Stimulated activated naive CD8-positive, alpha-beta T cell treated with anti-CD3 and anti-CD28 coated beads, Interleukin-15, amount 100 ng/mL, for 72 hours (primary cell): ENCODE measurements at regions not wholly inside any gene's neighbourhood (a gene's known extent, or its start where the extent isn't known, plus 50 kb on each side); places are given as distances from the start of the nearest gene placed in this dataset.
A peak's percentile ranks its signal among the peaks of the same experiment; 100 is the strongest.
"Not testable (repeated sequence)": the region's sequence is repeated elsewhere in the genome, so short reads cannot be mapped to it uniquely, and the experiment has no call there.

Experiments used
- ATAC-seq: fragments of 150-1000 bp; cut with Tn5 transposase; 2 replicates; pipeline ENCODE4 v1.10.0; 2021; ENCODE audit warnings: mild to moderate bottlenecking, moderate library complexity
- DNase-seq, 2 donors: peaks; one replicate each; pipeline ENCODE4 v3.0.0; 2021 to 2022
- H3K27ac Mint-ChIP-seq, 2 donors: one replicate each; pipeline ENCODE4 v1.8.0; 2022; ENCODE audit warnings: mild to moderate bottlenecking in 2 of 2, mixed read lengths in 2 of 2, moderate library complexity in 2 of 2
- H3K27me3 Mint-ChIP-seq: one replicate; pipeline ENCODE4 v1.8.0; 2022; ENCODE audit warnings: mixed read lengths
- H3K4me1 Mint-ChIP-seq: one replicate; pipeline ENCODE4 v1.8.0; 2022; ENCODE audit warnings: mild to moderate bottlenecking, mixed read lengths
- H3K4me3 Mint-ChIP-seq, 2 donors: one replicate each; pipeline ENCODE4 v1.8.0; 2022; ENCODE audit warnings: mild to moderate bottlenecking in 2 of 2, mixed read lengths in 2 of 2, moderate library complexity in 1 of 2
- H3K9me3 Mint-ChIP-seq, 2 donors: one replicate each; pipeline ENCODE4 v1.8.0; 2022; ENCODE audit warnings: mixed read lengths in 2 of 2

GRCh38 chr1:830750-831149 is 93.0 kb upstream of the SAMD11 start:
- not testable (repeated sequence) for H3K4me3 Mint-ChIP-seq, H3K9me3 Mint-ChIP-seq, H3K27ac Mint-ChIP-seq, DNase-seq, H3K27me3 Mint-ChIP-seq, ATAC-seq
- peaks cover 30% of the 10 kb centered on the region for H3K4me1 Mint-ChIP-seq

DNA sequence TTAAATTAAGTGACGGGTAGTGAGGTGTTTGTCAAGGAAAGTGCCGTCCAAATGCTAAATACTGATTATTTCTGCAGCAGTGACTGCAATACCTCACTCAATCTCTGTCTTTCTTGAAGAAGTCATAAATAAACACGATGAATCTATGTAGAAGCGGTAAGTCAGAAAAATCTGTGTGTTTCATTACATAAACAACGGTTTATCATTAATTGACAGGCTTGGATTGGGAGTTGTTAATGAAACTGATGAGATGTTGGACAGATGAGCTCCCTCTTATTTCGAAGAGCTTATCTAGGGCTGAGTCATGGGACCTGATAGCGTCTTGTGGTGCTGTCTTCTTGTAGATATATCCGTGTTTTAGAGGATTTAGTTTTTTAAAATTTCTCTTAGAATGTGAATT is 92.2 kb upstream of the SAMD11 start:
- H3K27ac Mint-ChIP-seq = no peak overlapping the region
- H3K4me3 Mint-ChIP-seq = no peak overlapping the region
- H3K9me3 Mint-ChIP-seq = no peaks in the 10 kb centered on the region
- H3K4me1 Mint-ChIP-seq = peaks cover 31% of the 10 kb centered on the region
- ATAC-seq (no peak), DNase-seq (no peak)
- no peaks in the 10 kb centered on the region for H3K27me3 Mint-ChIP-seq

- H3K4me3 Mint-ChIP-seq = no peak overlapping the region
- H3K9me3 Mint-ChIP-seq = no peaks in the 10 kb centered on the region
- H3K27me3 Mint-ChIP-seq = no peaks in the 10 kb centered on the region
- DNase-seq = no peak
- no peak for ATAC-seq
- H3K27ac Mint-ChIP-seq = no peak overlapping the region
- H3K4me1 Mint-ChIP-seq = peaks cover 37% of the 10 kb centered on the region
Observed at GRCh38 chr1:832136-832535, 91.6 kb upstream of the SAMD11 start.

GRCh38 chr1:833226-833625 is 90.5 kb upstream of the SAMD11 start:
- not testable (repeated sequence) for DNase-seq, H3K4me3 Mint-ChIP-seq, H3K9me3 Mint-ChIP-seq, ATAC-seq, H3K27me3 Mint-ChIP-seq
- Mint-ChIP-seq H3K27ac (peak overlapping the region in 1 of 2 donors; percentile 79), H3K4me1 (peaks cover 48% of the 10 kb centered on the region)

DNA sequence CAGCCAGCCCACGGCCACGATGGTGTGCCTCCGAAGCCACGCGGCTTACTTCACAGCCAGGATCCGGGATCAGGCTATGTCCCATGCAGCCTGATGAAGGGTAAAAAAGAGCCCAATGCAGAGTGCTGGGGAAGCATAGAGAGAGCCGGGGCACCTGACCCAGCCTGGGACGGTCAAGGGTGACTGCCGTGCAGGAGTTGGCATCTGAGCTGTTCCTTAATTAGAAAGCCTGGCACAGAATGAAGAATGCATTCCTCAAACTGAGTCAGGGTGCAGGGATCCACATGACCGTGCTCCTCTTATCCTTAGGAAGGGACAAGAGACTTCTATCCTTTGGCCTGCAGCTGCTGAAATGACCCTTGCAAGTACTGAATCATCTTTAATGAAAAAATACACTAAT is 88.2 kb upstream of the SAMD11 start:
- not testable (repeated sequence) for H3K9me3 Mint-ChIP-seq, ATAC-seq, DNase-seq, H3K4me3 Mint-ChIP-seq, H3K27me3 Mint-ChIP-seq, H3K27ac Mint-ChIP-seq
- H3K4me1 Mint-ChIP-seq = peaks cover 54% of the 10 kb centered on the region

DNA sequence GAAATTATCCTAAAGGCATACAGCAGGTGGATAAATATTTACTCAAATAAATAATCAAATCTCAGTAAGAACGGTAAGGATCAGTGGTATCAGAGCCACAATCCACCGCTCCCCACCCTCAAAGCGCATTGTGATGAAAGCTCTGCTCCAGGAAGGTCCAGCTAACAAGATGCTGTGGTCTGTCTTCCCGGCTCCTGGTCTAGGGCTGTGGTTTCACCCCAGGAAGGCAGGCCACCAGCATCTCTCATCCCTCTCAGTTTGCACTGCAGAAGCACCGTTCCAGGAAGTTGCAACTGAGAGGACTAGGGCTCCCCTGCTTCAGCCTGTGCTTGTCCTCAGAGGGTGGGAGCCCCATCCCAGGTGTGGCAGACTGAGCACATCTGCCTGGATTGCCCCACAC is 86.1 kb upstream of the SAMD11 start:
- H3K4me1 Mint-ChIP-seq = peaks cover 68% of the 10 kb centered on the region

GRCh38 chr1:838291-838690 is 85.4 kb upstream of the SAMD11 start:
- DNase-seq, ATAC-seq, H3K27me3 Mint-ChIP-seq, H3K9me3 Mint-ChIP-seq, H3K4me3 Mint-ChIP-seq: not testable (repeated sequence)
- H3K4me1 Mint-ChIP-seq = peaks cover 73% of the 10 kb centered on the region
- H3K27ac Mint-ChIP-seq = peak overlapping the region in 1 of 2 donors; percentile 30

More for the DNA sequence above, 86.1 kb upstream of the SAMD11 start:
- not testable (repeated sequence) for ATAC-seq, H3K27me3 Mint-ChIP-seq, H3K9me3 Mint-ChIP-seq, H3K4me3 Mint-ChIP-seq, DNase-seq
- peak overlapping the region in 1 of 2 donors; percentile 27 for H3K27ac Mint-ChIP-seq

GRCh38 chr1:840592-840991 is 83.1 kb upstream of the SAMD11 start:
- ATAC-seq = peak; percentile 31
- H3K4me3 Mint-ChIP-seq = not testable (repeated sequence)

GRCh38 chr1:841671-842425 is 81.9 kb upstream of the SAMD11 start:
- not testable (repeated sequence) for H3K27me3 Mint-ChIP-seq, DNase-seq, H3K9me3 Mint-ChIP-seq
- ATAC-seq = peak; percentile 48
- H3K27ac Mint-ChIP-seq = peak overlapping the region in 1 of 2 donors; percentile 11
- peak overlapping the region; percentile 45 to 67 for H3K4me3 Mint-ChIP-seq
- peaks cover 78% of the 10 kb centered on the region for H3K4me1 Mint-ChIP-seq

More at GRCh38 chr1:840592-840991, 83.1 kb upstream of the SAMD11 start:
- peaks cover 81% of the 10 kb centered on the region for H3K4me1 Mint-ChIP-seq
- H3K27ac Mint-ChIP-seq = peak overlapping the region in 1 of 2 donors; percentile 77
- H3K27me3 Mint-ChIP-seq, H3K9me3 Mint-ChIP-seq, DNase-seq: not testable (repeated sequence)

DNA sequence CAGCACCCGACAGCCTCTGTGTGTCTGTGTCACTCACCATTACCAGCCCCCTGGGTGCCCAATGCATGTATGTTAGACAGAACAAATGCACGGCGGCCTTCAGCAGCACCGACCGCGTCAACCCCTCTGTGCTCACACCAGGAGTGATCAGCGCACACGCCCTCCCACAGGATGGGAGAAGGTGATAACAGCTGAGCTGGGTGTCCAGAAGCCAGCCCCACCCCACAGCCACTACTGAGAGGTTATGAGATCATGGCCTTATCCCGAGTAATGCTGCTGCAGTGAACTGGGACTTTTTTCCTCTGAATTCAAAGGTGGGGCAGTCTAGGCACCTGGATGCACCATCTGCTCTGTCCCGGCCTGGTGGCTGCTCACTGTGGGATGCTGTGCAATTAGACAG is 80.9 kb upstream of the SAMD11 start:
- not testable (repeated sequence) for H3K27me3 Mint-ChIP-seq, H3K27ac Mint-ChIP-seq, H3K9me3 Mint-ChIP-seq, DNase-seq
- peak; percentile 25 for ATAC-seq
- Mint-ChIP-seq H3K4me1 (peaks cover 73% of the 10 kb centered on the region), H3K4me3 (peak overlapping the region; percentile 14 to 61)

- Mint-ChIP-seq H3K4me3 (peak overlapping the region; percentile 30 to 46), H3K4me1 (peaks cover 61% of the 10 kb centered on the region), H3K27ac (peak overlapping the region; percentile 41 to 97)
- DNase-seq, H3K9me3 Mint-ChIP-seq, H3K27me3 Mint-ChIP-seq: not testable (repeated sequence)
- peak; percentile 44 for ATAC-seq
Observed at GRCh38 chr1:843946-844345, 79.8 kb upstream of the SAMD11 start.

DNA sequence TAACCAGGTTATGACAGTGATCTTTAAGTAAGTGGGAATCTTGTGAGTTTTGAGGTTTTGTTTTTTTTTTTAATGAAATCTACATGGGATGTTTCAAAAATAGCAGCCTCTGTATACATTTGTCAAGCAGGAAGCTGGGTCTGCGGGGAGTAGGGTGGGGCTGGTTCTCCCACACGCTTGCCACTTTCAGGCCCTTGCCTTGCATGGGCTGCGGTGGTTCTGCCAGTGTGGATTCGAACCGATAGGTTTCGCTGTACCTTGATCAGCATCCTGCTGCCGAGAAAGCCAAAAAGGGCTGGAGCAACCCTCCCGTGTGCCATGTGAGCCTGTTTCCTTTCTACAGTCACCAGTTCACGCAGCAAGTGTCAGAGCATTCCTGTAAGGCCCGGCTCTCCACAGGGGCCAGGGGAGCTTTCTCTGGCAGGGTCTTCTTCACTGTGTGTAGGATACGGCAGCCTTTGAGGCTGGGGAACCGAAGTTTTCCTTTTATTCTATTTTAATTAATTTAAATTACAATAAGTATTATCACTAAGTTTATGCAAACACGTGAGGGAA is 79.2 kb upstream of the SAMD11 start:
- Mint-ChIP-seq H3K4me3 (peak overlapping the region in 1 of 2 donors; percentile 46), H3K4me1 (peaks cover 55% of the 10 kb centered on the region), H3K27ac (peak overlapping the region; percentile 41 to 97), H3K27me3 (no peaks in the 10 kb centered on the region), H3K9me3 (no peaks in the 10 kb centered on the region)
- peak in 1 of 2 donors; percentile 40 for DNase-seq
- peak; percentile 73 for ATAC-seq

DNA sequence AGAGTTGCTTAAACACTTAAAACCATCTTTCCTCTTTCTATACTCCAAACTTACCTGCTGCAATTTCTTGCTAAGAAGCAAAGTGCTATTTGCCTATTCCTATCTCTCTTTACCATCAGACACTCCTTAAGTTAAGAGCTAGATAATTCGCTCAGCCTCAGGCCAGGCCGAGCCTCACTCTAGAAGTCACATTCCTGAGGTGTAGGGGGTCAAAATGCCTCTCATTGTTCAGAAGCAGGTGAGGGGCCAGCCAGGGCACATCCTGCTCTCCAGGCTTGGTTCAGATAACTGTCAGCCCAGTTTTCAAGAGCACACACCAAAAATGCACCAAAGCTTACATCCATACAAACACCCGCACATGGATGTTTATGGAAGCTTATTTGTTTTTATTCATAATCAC is 78.1 kb upstream of the SAMD11 start:
- ATAC-seq, H3K9me3 Mint-ChIP-seq, H3K27ac Mint-ChIP-seq, H3K27me3 Mint-ChIP-seq, DNase-seq, H3K4me3 Mint-ChIP-seq: not testable (repeated sequence)
- H3K4me1 Mint-ChIP-seq = peaks cover 45% of the 10 kb centered on the region

- H3K27ac Mint-ChIP-seq, H3K4me1 Mint-ChIP-seq, H3K27me3 Mint-ChIP-seq, H3K9me3 Mint-ChIP-seq, ATAC-seq, DNase-seq, H3K4me3 Mint-ChIP-seq: not testable (repeated sequence)
Observed at GRCh38 chr1:849873-850272, 73.8 kb upstream of the SAMD11 start.

DNA sequence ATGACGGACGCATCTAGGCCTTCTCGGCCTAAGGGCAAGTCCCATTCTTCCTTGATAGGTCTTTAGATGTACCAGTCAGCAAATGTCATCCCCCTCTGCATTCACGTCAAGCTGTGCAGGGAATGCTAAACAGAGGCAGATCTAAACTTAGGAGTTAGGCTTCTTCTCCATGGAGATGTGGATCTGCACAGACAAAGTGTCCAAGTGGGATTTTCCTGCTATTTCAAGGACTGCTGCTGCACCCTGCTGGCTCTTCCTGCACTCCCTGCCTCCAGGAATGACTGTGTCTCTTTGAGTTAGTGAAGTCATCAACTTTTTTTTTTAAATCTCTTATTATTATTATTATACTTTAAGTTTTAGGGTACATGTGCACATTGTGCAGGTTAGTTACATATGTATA is 73.4 kb upstream of the SAMD11 start:
- not testable (repeated sequence) for H3K4me1 Mint-ChIP-seq, H3K4me3 Mint-ChIP-seq, DNase-seq, H3K9me3 Mint-ChIP-seq, ATAC-seq, H3K27me3 Mint-ChIP-seq, H3K27ac Mint-ChIP-seq

DNA sequence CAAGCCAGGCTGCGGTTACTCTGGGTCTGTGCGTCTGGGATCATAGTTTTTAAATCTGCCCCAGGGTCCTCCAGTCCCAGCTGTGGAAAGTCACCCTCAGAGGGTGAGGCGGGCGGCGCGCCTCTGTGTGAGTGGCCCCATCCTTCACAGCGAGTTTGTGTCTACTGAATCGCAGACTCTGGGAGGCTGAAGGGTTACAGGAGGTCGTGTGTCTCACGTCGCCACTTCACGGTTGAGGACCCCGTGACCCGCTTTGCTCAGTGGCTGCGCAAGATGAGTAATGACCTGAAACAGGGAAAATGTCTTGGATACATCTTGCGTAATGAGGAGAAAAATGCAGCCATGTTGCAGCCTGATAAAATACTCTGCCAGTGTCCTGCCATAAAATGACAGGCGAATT is 72.3 kb upstream of the SAMD11 start:
- H3K27me3 Mint-ChIP-seq, H3K27ac Mint-ChIP-seq, H3K4me1 Mint-ChIP-seq, H3K4me3 Mint-ChIP-seq, ATAC-seq, DNase-seq, H3K9me3 Mint-ChIP-seq: not testable (repeated sequence)
